Keratinocyte (primary cell): ENCODE measurements at regions not wholly inside any gene's neighbourhood (a gene's known extent, or its start where the extent isn't known, plus 50 kb on each side); places are given as distances from the start of the nearest gene placed in this dataset.

Source experiments
- DNase-seq: peaks from one replicate; pipeline ENCODE4 v3.0.0-alpha.2; 2011; ENCODE audit warnings: low read depth, missing footprints, low spot score
- FAIRE-seq: peaks from 2 replicates; lab custom pipeline; 2011; peaks lifted over from hg19 to GRCh38; lab: Jason Lieb, UNC
- H2AFZ ChIP-seq: 2 replicates; pipeline ENCODE4 v1.6.0; 2012; ENCODE audit warnings: low read length, control low read depth, inconsistent platforms; ENCODE audit not compliant: control insufficient read depth
- H3K27ac ChIP-seq: 2 replicates; pipeline ENCODE4 v1.5.1; 2011; ENCODE audit warnings: low read length; ENCODE audit not compliant: control insufficient read depth, insufficient read depth
- H3K27me3 ChIP-seq: 3 replicates; pipeline ENCODE4 v1.6.0; 2011; ENCODE audit warnings: low read length; ENCODE audit not compliant: control insufficient read depth, insufficient read depth; ENCODE audit errors: extremely low read depth
- H3K36me3 ChIP-seq, 2 experiments: 2 replicates in 1 of 2; 3 replicates in 1 of 2; pipeline ENCODE4 v1.5.1; 2011; ENCODE audit warnings: low read length in 2 of 2, mild to moderate bottlenecking in 1 of 2; ENCODE audit not compliant: control insufficient read depth in 2 of 2, insufficient read depth in 2 of 2; ENCODE audit errors: extremely low read depth in 1 of 2
- H3K4me1 ChIP-seq: 3 replicates; pipeline ENCODE4 v1.5.1; 2011; ENCODE audit warnings: low read length; ENCODE audit not compliant: control insufficient read depth, insufficient read depth; ENCODE audit errors: extremely low read depth
- H3K4me2 ChIP-seq: 3 replicates; pipeline ENCODE4 v1.6.0; 2011; ENCODE audit warnings: low read depth, low read length; ENCODE audit not compliant: control insufficient read depth, insufficient read depth; ENCODE audit errors: extremely low read depth
- H3K4me3 ChIP-seq, 3 experiments: fragments of 200-600 bp in 1 of 3; sonication (generic) in 1 of 3; 2 replicates in 2 of 3; 3 replicates in 1 of 3; pipeline ENCODE4 v1.5.1; 2011 to 2016; ENCODE audit warnings: low read length in 3 of 3, mild to moderate bottlenecking in 3 of 3, control low read depth in 2 of 3, inconsistent platforms in 1 of 3, low read depth in 1 of 3, mixed read lengths in 1 of 3, mixed run types in 1 of 3, moderate library complexity in 1 of 3; ENCODE audit not compliant: control insufficient read depth in 2 of 3, insufficient read depth in 2 of 3; ENCODE audit errors: extremely low read depth in 1 of 3
- H3K79me2 ChIP-seq: 2 replicates; pipeline ENCODE4 v1.6.0; 2012; ENCODE audit warnings: low read length; ENCODE audit not compliant: control insufficient read depth, insufficient read depth
- H3K9ac ChIP-seq: 3 replicates; pipeline ENCODE4 v1.6.0; 2011; ENCODE audit warnings: low read length; ENCODE audit not compliant: control insufficient read depth, insufficient read depth; ENCODE audit errors: extremely low read depth
- H3K9me1 ChIP-seq: 3 replicates; pipeline ENCODE4 v1.6.0; 2011; ENCODE audit warnings: low read length; ENCODE audit not compliant: control insufficient read depth, insufficient read depth; ENCODE audit errors: extremely low read depth
- H3K9me3 ChIP-seq: 2 replicates; pipeline ENCODE4 v1.5.1; 2012; ENCODE audit warnings: low read depth, low read length; ENCODE audit not compliant: control insufficient read depth
- H4K20me1 ChIP-seq: 3 replicates; pipeline ENCODE4 v1.6.0; 2011; ENCODE audit warnings: low read length; ENCODE audit not compliant: control insufficient read depth, insufficient read depth; ENCODE audit errors: extremely low read depth
- CTCF ChIP-seq, 3 experiments: IDR thresholded peaks in 1 of 3; conservative IDR thresholded peaks in 1 of 3; optimal IDR thresholded peaks in 1 of 3; 2 replicates in 2 of 3; 3 replicates in 1 of 3; pipeline versions ENCODE3 to v1.5.1; 2011; ENCODE audit warnings: low read length in 3 of 3, mild to moderate bottlenecking in 3 of 3, moderate library complexity in 2 of 3, control low read depth in 1 of 3, inconsistent platforms in 1 of 3; ENCODE audit not compliant: insufficient read depth in 2 of 3; ENCODE audit errors: extremely low read depth in 1 of 3
- EZH2 ChIP-seq: IDR thresholded peaks from one replicate; pipeline ENCODE4 v1.6.1; 2012; ENCODE audit warnings: inconsistent platforms, mild to moderate bottlenecking, low read length, moderate library complexity
- dilution Hi-C: fragments of 300-500 bp; cut with MboI; formaldehyde crosslinking; loops from one replicate; pipeline ENCODE4 v1.7.0; 2020; ENCODE audit warnings: low sequenced_read_pairs; ENCODE audit not compliant: extremely low pct_ligation_motif_present

DNA sequence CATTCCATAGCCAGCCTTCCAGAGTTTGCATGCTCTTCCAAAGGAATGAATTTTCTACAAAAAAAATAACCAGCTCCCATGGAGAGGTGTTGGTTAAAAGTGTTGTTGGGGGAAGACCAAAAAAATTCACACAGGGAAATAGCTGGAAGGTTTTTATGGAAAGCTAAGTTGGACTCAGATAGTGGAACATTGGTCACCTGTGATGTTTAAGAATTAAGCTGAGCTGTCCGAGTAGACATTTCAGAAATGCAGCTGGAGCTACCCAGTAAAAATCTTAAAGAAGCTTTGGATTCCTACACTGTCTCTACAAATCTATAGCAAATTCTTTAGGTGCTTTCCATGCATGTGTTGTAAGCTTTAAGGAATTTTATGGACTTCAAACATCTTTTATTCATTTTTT lies 155.5 kb downstream of the THBS2 start:
- Histone ChIP-seq H3K27me3 (no peaks in the 10 kb centered on the region), H3K79me2 (no peaks in the 10 kb centered on the region), H3K9me1 (no peaks in the 10 kb centered on the region), H3K4me1 (no peaks in the 10 kb centered on the region), H3K36me3 (no peaks in the 10 kb centered on the region), H4K20me1 (no peaks in the 10 kb centered on the region), H3K9me3 (no peaks in the 10 kb centered on the region), H2AFZ (no peak overlapping the region), H3K27ac (no peak overlapping the region), H3K9ac (no peak overlapping the region), H3K4me2 (no peak overlapping the region), H3K4me3 (no peak overlapping the region)
- TF ChIP-seq CTCF (optimal IDR thresholded peaks at IDR 0.05 in 1 of 3, IDR thresholded peaks at IDR 0.05 in 1 of 3, conservative IDR thresholded peaks at IDR 0.05 in 1 of 3; ENCODE audit: extremely low read depth in 1 of 3, insufficient read depth in 2 of 3, low read length in 3 of 3) (no peak), EZH2 (no peak)
- DNase-seq = no peak
- dilution Hi-C loops = no loop called here
- FAIRE-seq = no peak

- Histone ChIP-seq H3K4me1 (no peaks in the 10 kb centered on the region), H4K20me1 (no peaks in the 10 kb centered on the region), H3K4me2 (no peak overlapping the region), H3K9me3 (no peaks in the 10 kb centered on the region), H2AFZ (no peak overlapping the region), H3K27ac (no peak overlapping the region), H3K9me1 (no peaks in the 10 kb centered on the region), H3K27me3 (no peaks in the 10 kb centered on the region), H3K79me2 (no peaks in the 10 kb centered on the region), H3K9ac (no peak overlapping the region), H3K36me3 (no peaks in the 10 kb centered on the region), H3K4me3 (no peak overlapping the region)
- dilution Hi-C loops = no loop called here
- DNase-seq = no peak
- FAIRE-seq = no peak
- TF ChIP-seq CTCF (optimal IDR thresholded peaks at IDR 0.05 in 1 of 3, IDR thresholded peaks at IDR 0.05 in 1 of 3, conservative IDR thresholded peaks at IDR 0.05 in 1 of 3; ENCODE audit: extremely low read depth in 1 of 3, insufficient read depth in 2 of 3, low read length in 3 of 3) (no peak), EZH2 (no peak)
Observed at GRCh38 chr6:169097381-169097959, 156.2 kb downstream of the THBS2 start.
